GM21528 (cell line): ENCODE measurements at regions not wholly inside any gene's neighbourhood (a gene's known extent, or its start where the extent isn't known, plus 50 kb on each side); places are given as distances from the start of the nearest gene placed in this dataset.

Experiments
- ATAC-seq: cut with Tn5 transposase; IDR thresholded peaks from one replicate; pipeline ENCODE4 v1.9.1; 2021; ENCODE audit warnings: mild to moderate bottlenecking, moderate library complexity; ENCODE audit not compliant: unreplicated experiment, low FRiP score

DNA sequence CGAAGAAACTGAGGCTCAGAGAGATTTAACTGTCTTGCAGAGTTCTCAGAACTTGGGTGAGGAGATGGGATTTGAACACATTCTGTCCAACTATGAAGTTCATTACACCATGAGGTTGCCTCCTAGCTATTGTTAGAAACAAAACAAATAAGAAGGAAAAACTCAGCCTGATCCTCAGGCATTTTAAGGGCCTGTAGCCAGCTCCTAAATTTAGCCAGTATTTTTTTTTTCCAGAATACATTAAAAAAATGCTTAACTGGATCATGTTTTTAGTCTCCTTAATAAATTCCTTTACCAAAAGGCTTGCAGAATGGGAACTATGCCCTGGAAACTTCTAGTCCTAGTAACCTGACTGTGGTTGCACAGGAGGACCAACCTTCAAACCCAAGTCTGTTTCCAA, 212.0 kb downstream of the CSNK2A3 start:
- no peak for ATAC-seq

DNA sequence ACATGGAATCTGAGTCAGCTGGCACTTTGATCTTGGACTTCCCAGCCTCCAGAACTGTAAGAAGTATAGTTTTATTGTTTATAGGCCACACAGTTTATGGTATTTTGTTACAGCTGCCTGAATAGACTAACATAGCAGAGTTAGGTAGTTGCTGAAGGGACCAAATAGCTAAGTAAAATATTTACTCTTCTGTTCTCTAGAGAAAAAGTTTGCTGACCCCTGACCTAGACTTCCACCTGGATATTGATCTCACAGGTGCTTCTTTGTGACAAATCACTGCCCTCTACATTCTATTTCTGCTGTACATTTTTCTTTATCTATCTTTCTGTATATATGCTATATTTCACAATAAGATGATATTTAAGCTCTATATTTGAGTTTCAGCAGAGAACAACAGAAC, 212.5 kb downstream of the CSNK2A3 start:
- no peak for ATAC-seq

DNA sequence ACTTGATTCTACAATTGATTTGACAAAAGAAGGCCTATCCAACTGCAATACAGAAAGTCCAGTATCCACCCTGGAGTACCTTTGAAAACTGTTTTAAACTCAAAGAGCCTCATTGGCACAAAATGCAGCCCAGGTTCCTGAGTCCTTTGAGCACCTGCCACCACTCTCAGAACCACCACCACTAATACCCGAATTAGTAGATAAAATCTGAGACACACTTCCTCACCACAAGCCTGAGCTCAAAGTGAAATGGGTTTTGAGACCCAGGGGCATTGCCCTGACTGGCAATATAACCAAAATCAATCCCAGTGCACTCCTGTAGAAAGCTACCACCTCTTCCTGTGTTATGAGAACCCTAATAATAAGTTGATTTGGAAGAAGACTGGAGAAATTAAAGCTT, 215.7 kb downstream of the CSNK2A3 start:
- no peak for ATAC-seq

DNA sequence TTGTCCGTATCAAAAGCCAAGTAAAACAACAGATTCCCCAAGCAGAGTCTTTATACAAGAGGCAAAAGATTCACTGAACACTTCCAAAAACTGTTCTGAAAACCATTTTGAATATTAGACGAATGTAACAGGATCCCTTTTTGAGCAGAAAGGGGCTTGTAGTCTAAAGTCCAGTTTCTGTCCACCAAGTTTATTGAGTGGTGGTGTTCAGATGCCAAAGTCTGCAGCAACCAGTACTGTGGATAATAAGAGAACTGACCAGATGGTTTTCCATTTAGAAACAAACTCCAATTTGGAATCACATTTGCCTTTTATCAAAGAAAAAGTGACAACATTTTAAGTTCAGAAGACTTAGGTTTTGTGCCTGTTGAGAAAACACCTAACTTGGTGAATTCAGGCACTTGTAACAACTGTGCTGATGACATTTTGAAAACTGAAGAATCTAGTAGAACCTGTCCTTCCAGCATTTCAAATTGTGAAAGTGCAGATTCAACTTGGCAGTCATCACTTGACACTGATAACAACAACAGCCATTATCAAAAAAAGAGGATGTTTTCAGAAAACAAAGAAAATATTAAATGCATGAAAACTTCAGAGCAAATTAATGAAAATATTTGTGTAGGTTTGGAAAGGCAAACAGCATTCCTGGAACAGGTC, 217.1 kb downstream of the CSNK2A3 start:
- ATAC-seq, result no peak

DNA sequence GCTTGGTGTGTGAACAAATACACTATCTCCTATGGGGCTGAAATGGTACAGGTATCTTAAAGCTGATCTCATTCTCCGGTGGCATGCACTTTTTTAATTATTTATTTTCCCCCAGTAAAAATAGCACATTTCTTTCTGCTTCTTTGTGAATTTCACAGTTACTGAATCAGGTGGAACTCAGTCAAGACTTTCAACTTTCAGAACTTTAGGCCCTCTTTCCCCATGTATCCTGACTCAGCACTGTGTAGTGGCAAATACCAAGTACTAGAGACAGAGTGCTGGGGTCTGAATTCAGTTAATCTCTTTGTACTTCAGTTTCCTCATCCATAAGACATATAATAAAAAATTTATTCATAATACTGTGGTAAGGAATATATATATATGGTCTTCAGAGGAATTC, 223.9 kb downstream of the CSNK2A3 start:
- no peak for ATAC-seq

DNA sequence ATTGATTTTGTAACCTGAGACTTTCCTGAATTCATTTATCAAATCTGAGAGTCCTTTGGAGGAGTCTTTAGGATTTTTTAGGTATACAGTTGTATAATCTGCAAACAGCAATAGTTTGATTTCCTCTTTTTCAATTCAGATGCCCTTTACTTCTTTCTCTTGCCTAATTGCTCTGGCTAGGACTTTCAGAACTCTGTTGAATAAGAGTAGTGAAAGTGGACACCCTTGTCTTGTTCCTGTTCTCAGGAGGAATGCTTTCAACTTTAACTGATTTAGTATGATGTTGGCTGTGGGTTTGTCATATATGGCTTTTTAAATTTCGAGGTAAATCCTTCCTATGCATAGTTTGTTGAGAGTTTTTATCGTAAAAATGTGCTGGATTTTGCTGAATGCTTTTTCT, 227.4 kb downstream of the CSNK2A3 start:
- ATAC-seq, result no peak

DNA sequence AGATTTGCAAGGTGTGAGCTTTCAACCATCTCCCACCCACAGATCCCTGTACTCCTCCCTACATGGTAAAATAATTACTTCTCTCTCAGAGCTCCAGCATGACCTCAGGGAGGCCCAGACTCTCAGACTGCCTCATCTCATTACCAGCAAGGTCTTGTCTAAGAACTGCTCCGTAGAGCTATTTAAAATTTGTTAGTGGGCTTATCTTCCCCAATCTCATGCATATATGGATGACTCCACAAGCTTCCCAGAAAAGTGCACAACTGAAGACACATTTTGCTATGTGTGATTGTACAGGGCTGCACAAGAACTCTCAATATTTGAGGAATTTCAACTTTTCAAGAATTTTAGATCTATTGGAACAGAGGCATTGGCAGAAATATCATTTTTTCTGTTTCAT, 230.3 kb downstream of the CSNK2A3 start:
- no peak for ATAC-seq

DNA sequence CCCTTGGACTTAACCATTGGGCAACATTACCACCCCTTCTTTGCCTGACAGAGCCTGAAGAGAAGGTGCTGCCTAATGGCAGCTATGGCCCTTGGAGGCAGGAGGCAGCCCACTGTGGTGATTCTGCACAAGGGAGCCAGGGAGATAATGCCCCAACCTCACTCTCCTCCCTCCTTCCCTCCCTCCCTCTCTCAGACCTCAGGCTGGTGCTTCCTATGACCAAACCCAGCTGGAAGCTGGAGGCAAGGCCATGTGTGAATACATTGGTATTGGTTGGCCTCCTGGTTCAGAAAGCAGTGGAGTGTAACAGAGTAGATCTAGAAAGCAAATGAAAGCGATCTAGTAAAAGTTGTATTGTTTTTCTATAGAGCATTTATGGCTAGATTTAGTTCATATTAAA, 233.1 kb downstream of the CSNK2A3 start:
- no peak for ATAC-seq

DNA sequence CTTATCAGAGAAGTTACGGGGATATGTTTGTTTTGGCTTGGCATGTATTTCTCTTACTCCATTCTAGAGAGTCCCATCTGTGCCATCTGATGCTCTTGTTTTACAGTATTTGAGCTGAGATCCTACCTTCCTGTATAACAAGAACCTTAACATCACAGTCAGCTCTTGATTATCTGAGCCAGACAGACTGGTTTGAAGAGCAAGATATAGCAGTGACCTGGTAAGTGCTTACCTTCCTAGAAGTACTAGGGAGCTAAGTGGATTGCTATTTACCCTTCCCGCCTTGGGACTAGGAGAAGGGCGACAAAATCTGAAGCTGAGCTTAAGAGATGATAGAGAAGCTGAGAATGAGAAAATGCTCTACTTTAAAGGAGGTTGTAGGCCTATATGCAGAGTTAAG, 235.3 kb downstream of the CSNK2A3 start:
- no peak for ATAC-seq

DNA sequence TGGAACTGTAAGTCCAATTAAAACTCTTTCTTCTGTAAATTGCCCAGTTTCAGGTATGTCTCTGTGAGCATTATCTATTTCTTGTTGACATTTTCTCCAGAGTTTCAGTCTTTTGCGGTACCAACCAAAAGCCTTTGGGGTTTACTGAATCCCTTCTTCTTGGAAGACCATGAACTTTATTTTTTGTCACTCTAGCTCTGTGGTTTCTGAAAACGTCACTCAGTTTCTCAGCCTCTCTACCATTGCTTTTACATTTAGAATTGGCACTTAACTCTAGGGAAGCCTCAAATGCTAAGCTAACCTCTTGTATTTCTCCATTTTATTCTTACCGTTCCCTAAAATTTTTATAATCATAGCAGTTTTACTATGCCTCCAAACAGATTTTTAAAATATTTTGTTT, 237.6 kb downstream of the CSNK2A3 start:
- no peak for ATAC-seq

DNA sequence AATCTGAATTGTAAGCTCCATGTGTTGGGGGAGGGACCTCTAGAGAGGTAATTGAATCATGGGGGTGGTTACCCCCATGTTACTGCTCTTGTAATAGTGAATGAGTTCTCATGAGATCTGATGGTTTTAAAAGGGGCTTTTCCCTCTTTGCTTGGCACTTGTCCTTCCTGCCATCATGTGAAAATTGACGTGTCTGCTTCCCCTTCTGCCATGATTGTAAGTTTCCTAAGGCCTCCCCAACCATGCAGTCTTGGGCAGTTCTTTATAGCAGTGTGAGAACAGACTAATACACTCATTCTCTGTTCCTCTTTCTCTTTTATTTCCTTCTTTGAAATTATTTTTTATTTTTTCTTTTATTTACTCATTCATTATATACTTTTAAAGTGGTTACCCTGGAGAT, 239.4 kb downstream of the CSNK2A3 start:
- ATAC-seq, result no peak

DNA sequence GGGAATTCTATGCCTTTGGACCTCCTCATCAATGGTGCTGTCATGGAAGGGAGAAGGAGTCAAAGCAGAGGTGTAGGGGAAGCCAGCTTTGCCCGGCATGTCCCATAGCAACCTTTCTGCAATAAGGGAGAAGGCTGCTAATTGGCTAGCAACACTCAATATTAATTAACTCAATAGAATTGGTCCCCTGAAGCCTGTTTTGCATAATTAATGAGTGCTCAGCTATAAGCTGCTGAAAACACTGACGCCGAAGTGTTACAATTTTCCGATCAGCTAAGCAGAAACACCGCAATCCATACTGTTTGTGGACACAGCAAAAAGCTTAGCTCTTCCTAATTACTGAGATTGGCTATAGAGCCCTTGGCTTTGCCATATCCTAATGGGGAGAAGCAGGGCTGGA, 245.0 kb downstream of the CSNK2A3 start:
- no peak for ATAC-seq

DNA sequence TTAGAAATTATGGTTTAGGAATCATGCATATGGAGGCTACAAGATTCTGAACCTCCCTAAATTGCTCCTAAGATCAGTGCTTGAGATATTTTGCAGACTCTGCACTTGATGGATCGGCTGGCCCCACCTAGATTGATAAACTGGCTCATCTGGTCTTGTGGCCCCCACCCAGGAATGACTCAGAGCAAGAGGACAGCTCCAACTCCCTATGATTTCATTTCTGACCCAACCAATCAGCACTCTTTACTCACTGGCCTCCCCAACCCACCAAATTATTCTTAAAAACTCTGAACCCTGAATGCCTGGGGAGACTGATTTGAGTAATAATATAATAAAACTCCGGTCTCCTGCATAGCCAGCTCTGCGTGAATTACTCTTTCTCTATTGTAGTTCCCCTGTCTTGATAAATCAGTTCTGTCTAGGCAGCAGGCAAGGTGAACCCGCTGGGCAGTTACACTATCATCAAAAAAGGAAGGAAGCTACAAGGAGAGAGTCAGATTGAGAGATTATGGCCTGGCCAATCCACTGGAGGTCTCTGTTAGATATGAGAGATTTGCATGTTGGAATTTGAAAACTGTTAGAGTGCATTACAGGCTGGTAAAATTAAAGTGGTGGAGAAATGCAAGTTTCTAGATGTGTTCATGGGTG, 245.8 kb downstream of the CSNK2A3 start:
- no peak for ATAC-seq

DNA sequence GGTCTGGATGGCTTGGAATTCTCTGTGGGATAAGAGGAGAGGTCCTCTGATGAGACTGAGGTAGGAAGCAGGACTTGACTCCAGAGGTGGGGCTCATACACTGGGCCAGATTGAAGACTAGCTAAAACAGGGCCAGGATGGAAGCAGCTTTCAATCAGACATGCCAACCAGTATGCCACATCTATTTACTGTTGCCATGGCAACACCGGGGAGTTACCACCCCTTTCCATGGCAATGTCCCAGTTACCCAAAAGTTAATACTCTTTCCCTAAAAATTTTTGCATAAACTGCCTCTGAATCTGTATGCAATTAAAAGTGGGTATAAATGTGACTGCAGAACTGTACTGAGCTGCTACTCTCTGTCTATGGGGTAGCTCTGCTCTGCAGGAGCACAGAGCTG, 247.5 kb upstream of the ZBED5 start:
- ATAC-seq, result no peak

DNA sequence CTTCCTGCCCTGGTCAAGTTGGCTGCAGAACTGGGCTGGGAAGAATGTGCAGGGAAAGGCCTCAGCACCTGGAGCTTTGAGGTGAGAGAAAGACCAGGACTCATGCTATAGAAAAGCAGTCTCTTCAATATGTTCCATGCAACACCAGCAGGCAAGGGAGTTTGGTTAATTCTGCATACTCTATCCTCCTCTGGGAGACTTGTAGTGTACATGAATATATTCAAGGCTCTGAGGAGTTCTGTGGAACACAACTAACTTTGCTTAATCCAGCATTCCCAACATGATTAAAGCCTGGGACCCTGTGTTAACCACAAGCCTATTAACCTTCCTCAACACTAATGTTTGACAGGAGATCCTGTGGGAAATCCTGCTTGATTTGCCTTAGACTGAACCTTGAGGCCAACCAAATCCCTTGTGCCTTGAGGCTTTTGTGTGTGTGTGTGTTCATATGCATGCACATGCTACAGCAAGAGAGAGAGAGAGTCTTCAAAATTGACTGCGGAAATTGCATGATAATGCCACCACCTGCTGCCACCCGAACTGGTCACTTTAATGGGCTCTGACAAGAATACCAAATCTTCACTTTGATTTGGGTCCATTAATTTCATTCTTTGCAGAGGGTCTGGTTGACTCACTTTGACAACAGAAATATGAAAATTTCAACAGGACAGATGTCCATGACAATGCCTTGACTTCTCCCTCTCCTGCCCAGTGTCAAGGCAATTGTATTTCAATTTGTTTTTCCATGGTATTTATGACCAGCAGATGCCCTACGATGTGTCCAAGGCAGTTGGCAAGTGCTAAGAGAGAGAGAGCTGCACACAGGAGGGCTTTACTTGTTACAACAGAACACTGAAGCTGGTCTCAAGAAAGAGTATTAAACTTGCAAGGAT, 238.2 kb upstream of the ZBED5 start:
- ATAC-seq, result no peak

DNA sequence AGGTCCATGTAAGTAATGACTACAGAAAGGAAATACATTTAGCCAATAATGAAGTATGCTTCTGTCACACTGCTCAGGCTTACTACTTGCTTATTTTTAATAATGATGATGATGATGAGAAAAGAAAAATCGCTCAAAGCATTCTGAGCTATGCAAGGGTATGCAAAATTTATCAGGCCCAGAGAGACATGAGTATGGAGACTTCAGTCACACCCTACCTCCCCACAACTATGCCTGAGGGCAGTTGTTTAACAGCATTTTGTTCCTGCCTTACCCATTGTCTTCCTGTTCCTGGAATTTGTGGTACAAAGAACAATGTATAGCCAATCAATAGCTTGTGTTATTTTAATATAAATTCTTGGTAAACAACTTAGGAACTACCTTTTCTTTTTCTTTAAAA, 232.6 kb upstream of the ZBED5 start:
- no peak for ATAC-seq

DNA sequence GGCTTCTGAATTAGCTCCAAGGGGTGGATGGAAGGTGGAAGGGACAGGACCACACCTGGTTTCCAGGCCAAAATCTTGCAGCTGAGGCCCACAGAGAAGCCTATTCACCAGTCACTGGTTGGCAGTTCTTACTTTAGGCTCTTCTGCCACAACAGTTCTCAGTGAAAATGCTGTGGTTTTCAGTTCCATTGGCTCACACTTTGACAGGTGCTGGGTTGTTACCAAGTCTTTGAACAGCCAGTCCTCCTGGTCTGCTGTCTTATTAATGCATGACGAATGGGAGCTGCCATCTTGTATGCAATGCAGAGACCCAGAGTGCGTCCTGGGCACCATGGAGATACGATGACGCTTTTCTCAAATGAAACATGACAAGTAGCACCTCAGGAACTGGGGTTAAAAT, 232.0 kb upstream of the ZBED5 start:
- ATAC-seq, result no peak

DNA sequence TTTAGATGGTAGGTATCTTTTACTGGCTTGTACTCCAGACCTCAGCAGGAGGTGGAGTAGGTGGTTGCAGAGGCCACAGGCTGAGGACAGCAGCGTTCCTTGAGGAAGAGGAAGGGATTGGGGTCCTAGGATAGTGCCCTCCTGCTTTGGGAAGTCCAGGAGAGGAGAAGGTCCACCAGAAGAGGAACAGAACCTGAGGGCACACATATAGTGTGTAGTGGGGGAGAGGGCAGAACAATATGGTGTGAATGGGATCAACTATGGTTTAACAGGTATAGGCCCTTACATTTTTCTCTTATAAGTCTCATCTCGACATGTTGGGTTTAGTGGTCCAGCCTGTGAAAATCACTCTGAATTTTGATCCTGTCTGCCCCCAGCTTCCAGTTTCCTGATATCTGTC, 229.1 kb upstream of the ZBED5 start:
- no peak for ATAC-seq

DNA sequence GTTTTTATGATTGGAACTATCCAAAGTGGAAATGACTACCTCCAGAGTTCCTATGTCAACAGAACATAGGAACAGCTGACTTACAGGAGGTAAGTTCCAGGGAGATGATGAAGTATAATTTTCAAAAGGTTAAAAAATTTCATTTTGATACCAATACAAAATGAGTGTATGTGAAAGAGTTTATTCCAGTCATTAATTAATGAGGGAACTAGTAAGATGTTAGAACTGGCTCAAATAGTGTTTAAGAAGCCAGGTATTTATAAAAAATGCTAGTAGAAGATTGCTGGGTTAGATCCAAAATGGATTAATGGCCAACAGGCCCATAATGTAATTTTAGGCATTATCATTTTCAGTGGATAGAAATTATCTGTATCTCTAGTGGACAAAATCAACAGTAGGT, 227.7 kb upstream of the ZBED5 start:
- ATAC-seq, result no peak

DNA sequence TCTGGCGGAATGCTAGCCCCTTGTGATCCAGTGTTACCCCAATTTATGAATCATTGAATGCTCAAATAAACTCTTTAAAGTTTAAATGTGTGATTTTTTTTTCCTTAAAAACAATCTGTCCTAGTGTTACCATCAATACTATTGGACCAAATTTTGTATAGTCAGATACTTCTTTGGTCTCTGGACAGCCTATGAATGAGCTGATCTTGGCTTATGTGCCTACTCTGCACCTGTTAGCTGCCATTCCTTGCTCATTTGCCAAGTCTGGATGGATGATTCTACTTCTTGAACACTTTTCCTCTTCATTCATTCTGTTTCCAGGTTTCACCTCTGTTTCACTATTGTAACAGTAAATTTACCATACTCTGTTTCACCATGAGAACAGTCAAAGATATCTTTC, 226.5 kb upstream of the ZBED5 start:
- ATAC-seq, result no peak

DNA sequence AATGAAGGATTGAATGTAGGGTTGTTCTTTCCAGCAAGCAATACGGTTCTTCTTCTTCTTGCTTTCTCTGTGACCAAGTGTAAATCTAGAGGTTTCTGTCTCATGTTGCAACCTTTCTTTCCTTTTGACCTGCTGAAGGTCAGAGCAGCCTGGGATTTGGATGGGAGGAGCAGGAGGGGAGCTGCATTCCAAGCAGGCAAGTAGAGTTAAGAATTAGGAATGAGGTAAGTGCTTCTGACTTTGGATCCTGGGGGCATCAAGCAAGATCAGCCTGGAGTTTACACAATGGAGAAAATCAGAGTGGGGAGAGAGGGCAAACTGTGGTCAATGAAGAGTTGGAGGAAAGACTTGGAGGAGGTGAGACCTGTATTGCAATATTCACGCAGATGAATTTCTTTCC, 225.6 kb upstream of the ZBED5 start:
- no peak for ATAC-seq

DNA sequence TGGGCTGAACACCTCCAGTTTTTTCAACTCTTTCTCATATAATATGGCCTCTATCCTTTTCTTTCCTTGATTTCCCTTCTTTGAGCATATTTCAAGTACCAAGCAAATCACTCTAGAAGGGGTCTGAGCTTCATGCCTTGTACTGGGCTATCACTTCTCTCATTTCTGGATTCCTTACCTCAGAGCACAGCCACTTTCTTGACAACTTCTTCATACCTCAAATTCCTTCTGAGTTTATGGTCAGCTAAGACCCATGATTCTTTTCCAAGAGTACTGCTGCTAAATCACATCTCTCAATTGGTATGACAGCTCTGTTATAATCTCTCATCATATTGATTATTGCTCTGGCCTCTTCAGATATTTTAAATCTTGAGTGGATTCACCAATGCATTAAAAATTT, 224.8 kb upstream of the ZBED5 start:
- no peak for ATAC-seq
